ENCODE measurements at regions not wholly inside any gene's neighbourhood (a gene's known extent, or its start where the extent isn't known, plus 50 kb on each side); places are given as distances from the start of the nearest gene placed in this dataset.

- TF ChIP-seq CTCF (IDR thresholded peaks at IDR 0.05; ENCODE audit: poor library complexity, severe bottlenecking) (no peak), EP300 (conservative IDR thresholded peaks at IDR 0.05; ENCODE audit: poor library complexity, severe bottlenecking) (no peak), POLR2AphosphoS5 (IDR thresholded peaks at IDR 0.05) (no peak), REST (IDR thresholded peaks at IDR 0.05; ENCODE audit: borderline replicate concordance) (no peak), EZH2 (IDR thresholded peaks at IDR 0.05; ENCODE audit: borderline replicate concordance, insufficient read depth, low read length, poor library complexity, severe bottlenecking) (no peak), MXI1 (conservative IDR thresholded peaks at IDR 0.05; ENCODE audit: poor library complexity, severe bottlenecking) (no peak), SMC3 (conservative IDR thresholded peaks at IDR 0.05; ENCODE audit: poor library complexity) (no peak)
Measured at GRCh38 chr18:10351219-10351818, 103.1 kb upstream of the APCDD1 start.
